Loucy (cell line): ENCODE measurements at regions not wholly inside any gene's neighbourhood (a gene's known extent, or its start where the extent isn't known, plus 50 kb on each side); places are given as distances from the start of the nearest gene placed in this dataset.

Source experiments
- H2AFZ ChIP-seq: fragments of 200-600 bp; sonication (generic); 2 replicates; pipeline ENCODE4 v1.6.0; 2016; ENCODE audit warnings: antibody characterized with exemption, mild to moderate bottlenecking, low read length, moderate library complexity
- H3F3A ChIP-seq: fragments of 200-600 bp; 2 replicates; pipeline ENCODE4 v1.6.0; 2016; ENCODE audit warnings: antibody characterized with exemption, low read depth, mild to moderate bottlenecking
- H3K27me3 ChIP-seq: fragments of 200-600 bp; sonication (generic); 2 replicates; pipeline ENCODE4 v1.6.1; 2014; ENCODE audit warnings: low read length, mild to moderate bottlenecking; ENCODE audit not compliant: insufficient read depth, poor library complexity, severe bottlenecking
- H3K36me3 ChIP-seq: fragments of 200-600 bp; sonication (generic); 2 replicates; pipeline ENCODE4 v1.6.1; 2016; ENCODE audit warnings: low read length; ENCODE audit not compliant: insufficient read depth
- H3K4me1 ChIP-seq: fragments of 200-600 bp; sonication (generic); 2 replicates; pipeline ENCODE4 v1.5.1; 2014; ENCODE audit warnings: low read length, mild to moderate bottlenecking; ENCODE audit not compliant: insufficient read depth, poor library complexity, severe bottlenecking
- H3K4me2 ChIP-seq: fragments of 200-600 bp; sonication (generic); 2 replicates; pipeline ENCODE4 v1.6.0; 2014; ENCODE audit warnings: antibody characterized with exemption, low read length, low read depth, mild to moderate bottlenecking; ENCODE audit not compliant: poor library complexity, severe bottlenecking
- H3K4me3 ChIP-seq: fragments of 200-600 bp; sonication (generic); 2 replicates; pipeline ENCODE4 v1.5.1; 2014; ENCODE audit warnings: low read length, mild to moderate bottlenecking, mixed read lengths; ENCODE audit not compliant: poor library complexity, severe bottlenecking
- H3K79me2 ChIP-seq: fragments of 200-600 bp; sonication (generic); 2 replicates; pipeline ENCODE4 v1.6.1; 2014; ENCODE audit warnings: low read length; ENCODE audit not compliant: insufficient read depth
- H3K9ac ChIP-seq: fragments of 200-600 bp; sonication (generic); 2 replicates; pipeline ENCODE4 v1.6.0; 2014; ENCODE audit warnings: mild to moderate bottlenecking, low read depth, low read length, moderate library complexity; ENCODE audit not compliant: poor library complexity, severe bottlenecking
- H3K9me2 ChIP-seq: fragments of 200-600 bp; sonication (generic); replicated peaks from 2 replicates; pipeline ENCODE4 v1.6.1; 2016; ENCODE audit warnings: low read depth, low read length, mixed read lengths
- H3K9me3 ChIP-seq: fragments of 200-600 bp; sonication (generic); 2 replicates; pipeline ENCODE4 v1.6.1; 2014; ENCODE audit warnings: mild to moderate bottlenecking, antibody characterized with exemption, low read length, low read depth; ENCODE audit not compliant: insufficient read depth
- H4K20me1 ChIP-seq: fragments of 200-600 bp; sonication (generic); 2 replicates; pipeline ENCODE4 v1.6.0; 2014; ENCODE audit warnings: antibody characterized with exemption, low read length, mild to moderate bottlenecking; ENCODE audit not compliant: insufficient read depth, poor library complexity, severe bottlenecking
- CTCF ChIP-seq: fragments of 200-600 bp; sonication (generic); conservative IDR thresholded peaks from 2 replicates; pipeline ENCODE4 v1.5.1; 2014; ENCODE audit warnings: mild to moderate bottlenecking, antibody characterized with exemption, low read length
- EZH2phosphoT487 ChIP-seq: fragments of 200-600 bp; IDR thresholded peaks from 2 replicates; pipeline ENCODE4 v1.6.1; 2018; ENCODE audit warnings: antibody characterized with exemption, mild to moderate bottlenecking, moderate library complexity, borderline replicate concordance

- Histone ChIP-seq H2AFZ (no peak overlapping the region), H3K79me2 (no peaks in the 10 kb centered on the region), H3K36me3 (no peaks in the 10 kb centered on the region), H3K27me3 (no peaks in the 10 kb centered on the region), H3K4me3 (no peak overlapping the region), H3K9me3 (0 out of 2 replicates have a peak, but pooled peaks cover 5% of the 10 kb centered on the region), H3K9ac (no peak overlapping the region), H3K9me2 (no peaks in the 10 kb centered on the region), H3F3A (no peaks in the 10 kb centered on the region), H4K20me1 (no peaks in the 10 kb centered on the region), H3K4me2 (no peak overlapping the region), H3K4me1 (peaks cover 13% of the 10 kb centered on the region)
- TF ChIP-seq CTCF (no peak), EZH2phosphoT487 (no peak)
Observed at GRCh38 chr18:45274026-45274425, 341.2 kb upstream of the SLC14A2 start.

- H3F3A ChIP-seq: no peaks in the 10 kb centered on the region
- no peaks in the 10 kb centered on the region for H4K20me1 ChIP-seq
- no peak overlapping the region for H3K9ac ChIP-seq
- H3K9me2 ChIP-seq: no peaks in the 10 kb centered on the region
- H2AFZ ChIP-seq: no peak overlapping the region
- peaks cover 6% of the 10 kb centered on the region for H3K4me1 ChIP-seq
- no peaks in the 10 kb centered on the region for H3K79me2 ChIP-seq
- no peak overlapping the region for H3K4me3 ChIP-seq
- H3K27me3 ChIP-seq: no peaks in the 10 kb centered on the region
- no peaks in the 10 kb centered on the region for H3K36me3 ChIP-seq
- H3K4me2 ChIP-seq: no peak overlapping the region
- TF ChIP-seq EZH2phosphoT487: no peak
- peak; percentile 98 for TF ChIP-seq CTCF
- H3K9me3 ChIP-seq: 0 out of 2 replicates have a peak, but pooled peaks cover 5% of the 10 kb centered on the region
Observed at GRCh38 chr18:45275367-45276113, 339.7 kb upstream of the SLC14A2 start.

GRCh38 chr18:45276878-45277277 lies 338.4 kb upstream of the SLC14A2 start:
- Histone ChIP-seq H3K9ac (no peak overlapping the region), H3F3A (no peaks in the 10 kb centered on the region), H3K9me3 (0 out of 2 replicates have a peak, but pooled peaks cover 5% of the 10 kb centered on the region), H3K4me1 (no peaks in the 10 kb centered on the region), H3K4me2 (no peak overlapping the region), H3K36me3 (no peaks in the 10 kb centered on the region), H2AFZ (no peak overlapping the region), H3K27me3 (no peaks in the 10 kb centered on the region), H4K20me1 (no peaks in the 10 kb centered on the region), H3K79me2 (no peaks in the 10 kb centered on the region), H3K4me3 (no peak overlapping the region), H3K9me2 (no peaks in the 10 kb centered on the region)
- TF ChIP-seq CTCF: no peak
- TF ChIP-seq EZH2phosphoT487: no peak
